Thoracic aorta (tissue), 2 donors: ENCODE measurements at regions not wholly inside any gene's neighbourhood (a gene's known extent, or its start where the extent isn't known, plus 50 kb on each side); places are given as distances from the start of the nearest gene placed in this dataset.

Source experiments
- ATAC-seq: fragments of 150-250 bp; one replicate; pipeline ENCODE4 v1.8.0; 2017; ENCODE audit warnings: low read depth; ENCODE audit not compliant: insufficient number of reproducible peaks, low FRiP score
- DNase-seq: peaks from one replicate; pipeline ENCODE4 v3.0.0-alpha.2; 2020; ENCODE audit warnings: low spot score
- H3K27ac ChIP-seq, 2 donors: fragments of 200-600 bp; sonication (generic); 1 replicate in 1 of 2; 2 replicates in 1 of 2; pipeline ENCODE4 v1.5.1; 2016; ENCODE audit warnings: mild to moderate bottlenecking in 2 of 2, moderate library complexity in 2 of 2
- H3K27me3 ChIP-seq: fragments of 200-600 bp; sonication (generic); replicated peaks from 2 replicates; pipeline ENCODE4 v1.6.0; 2016; ENCODE audit warnings: mild to moderate bottlenecking; ENCODE audit not compliant: insufficient read depth
- H3K36me3 ChIP-seq: fragments of 200-600 bp; sonication (generic); one replicate; pipeline ENCODE4 v1.5.1; 2016
- H3K4me1 ChIP-seq, 2 donors: fragments of 200-600 bp; sonication (generic); 1 replicate in 1 of 2; 2 replicates in 1 of 2; pipeline versions ENCODE4 v1.5.1 to v1.6.0; 2016; ENCODE audit warnings: low read depth in 2 of 2, mild to moderate bottlenecking in 1 of 2; ENCODE audit not compliant: control insufficient read depth in 1 of 2
- H3K4me3 ChIP-seq: fragments of 200-600 bp; sonication (generic); 2 replicates; pipeline ENCODE4 v1.5.1; 2016; ENCODE audit warnings: mild to moderate bottlenecking
- H3K9me3 ChIP-seq: fragments of 200-600 bp; sonication (generic); 2 replicates; pipeline ENCODE4 v1.5.1; 2016
- CTCF ChIP-seq: fragments of 200-600 bp; sonication (generic); IDR thresholded peaks from one replicate; pipeline ENCODE4 v1.5.1; 2019; ENCODE audit warnings: antibody characterized with exemption

GRCh38 chr7:13603016-13603415 is 386.4 kb downstream of the ETV1 start:
- H3K27me3 ChIP-seq = no peaks in the 10 kb centered on the region
- DNase-seq (no peak), ATAC-seq (no peak)
- H3K9me3 ChIP-seq = no peaks in the 10 kb centered on the region
- no peak overlapping the region for H3K27ac ChIP-seq
- no peak for TF ChIP-seq CTCF
- H3K4me1 ChIP-seq = no peaks in the 10 kb centered on the region
- no peaks in the 10 kb centered on the region for H3K36me3 ChIP-seq
- no peak overlapping the region for H3K4me3 ChIP-seq

GRCh38 chr7:13603661-13604060 is 385.8 kb downstream of the ETV1 start:
- H3K27ac ChIP-seq = no peak overlapping the region
- H3K27me3 ChIP-seq = no peaks in the 10 kb centered on the region
- H3K9me3 ChIP-seq = no peaks in the 10 kb centered on the region
- no peak for DNase-seq
- TF ChIP-seq CTCF = no peak
- H3K4me3 ChIP-seq = no peak overlapping the region
- ATAC-seq = no peak
- H3K4me1 ChIP-seq = no peaks in the 10 kb centered on the region
- no peaks in the 10 kb centered on the region for H3K36me3 ChIP-seq

- Histone ChIP-seq H3K9me3 (no peaks in the 10 kb centered on the region), H3K4me1 (no peaks in the 10 kb centered on the region), H3K4me3 (no peak overlapping the region), H3K27ac (no peak overlapping the region), H3K36me3 (no peaks in the 10 kb centered on the region), H3K27me3 (no peaks in the 10 kb centered on the region)
- DNase-seq (no peak), ATAC-seq (no peak)
- no peak for TF ChIP-seq CTCF
These were observed 385.3 kb downstream of the ETV1 start for GRCh38 chr7:13604178-13604577.

- DNase-seq (no peak), ATAC-seq (no peak)
- no peak for TF ChIP-seq CTCF
- no peaks in the 10 kb centered on the region for H3K4me1 ChIP-seq
- H3K27ac ChIP-seq = no peak overlapping the region
- no peaks in the 10 kb centered on the region for H3K27me3 ChIP-seq
- H3K36me3 ChIP-seq = no peaks in the 10 kb centered on the region
- H3K9me3 ChIP-seq = no peaks in the 10 kb centered on the region
- H3K4me3 ChIP-seq = no peak overlapping the region
These were observed 379.1 kb downstream of the ETV1 start for GRCh38 chr7:13610372-13610771.

DNA sequence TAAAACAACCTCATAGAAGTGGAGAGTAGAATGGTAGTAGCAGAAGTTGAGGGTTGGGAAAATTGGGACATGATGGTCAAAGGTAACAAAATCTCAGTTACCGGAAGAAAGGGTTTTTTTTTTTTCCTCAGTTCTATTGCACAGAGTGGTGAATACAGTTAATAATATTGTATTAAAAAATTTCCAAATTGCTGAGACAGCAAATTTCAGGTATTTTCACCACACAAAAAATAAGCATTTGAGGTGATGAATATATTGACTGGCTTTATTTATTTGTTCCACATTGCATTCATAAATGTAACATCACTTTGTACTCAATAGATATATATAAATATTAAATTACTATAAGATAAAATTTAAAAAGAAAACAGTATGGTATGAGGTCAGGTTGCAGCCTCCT is 373.8 kb downstream of the ETV1 start:
- H3K27me3 ChIP-seq = no peaks in the 10 kb centered on the region
- TF ChIP-seq CTCF = no peak
- ATAC-seq = no peak
- H3K36me3 ChIP-seq = no peaks in the 10 kb centered on the region
- H3K4me3 ChIP-seq = no peak overlapping the region
- no peak for DNase-seq
- H3K9me3 ChIP-seq = no peaks in the 10 kb centered on the region
- H3K4me1 ChIP-seq = no peaks in the 10 kb centered on the region
- H3K27ac ChIP-seq = no peak overlapping the region
